GM11168 (cell line): ENCODE measurements at regions not wholly inside any gene's neighbourhood (a gene's known extent, or its start where the extent isn't known, plus 50 kb on each side); places are given as distances from the start of the nearest gene placed in this dataset.

Experiments
- in situ Hi-C: fragments of 300-500 bp; cut with MboI; formaldehyde crosslinking; loops from one replicate; pipeline ENCODE4 v1.12.0; 2022; ENCODE audit warnings: low sequenced_read_pairs; ENCODE audit not compliant: unreplicated experiment

GRCh38 chr3:115323380-115323779 lies 176.3 kb upstream of the ZBTB20 start:
- in situ Hi-C loops, result no loop called here

DNA sequence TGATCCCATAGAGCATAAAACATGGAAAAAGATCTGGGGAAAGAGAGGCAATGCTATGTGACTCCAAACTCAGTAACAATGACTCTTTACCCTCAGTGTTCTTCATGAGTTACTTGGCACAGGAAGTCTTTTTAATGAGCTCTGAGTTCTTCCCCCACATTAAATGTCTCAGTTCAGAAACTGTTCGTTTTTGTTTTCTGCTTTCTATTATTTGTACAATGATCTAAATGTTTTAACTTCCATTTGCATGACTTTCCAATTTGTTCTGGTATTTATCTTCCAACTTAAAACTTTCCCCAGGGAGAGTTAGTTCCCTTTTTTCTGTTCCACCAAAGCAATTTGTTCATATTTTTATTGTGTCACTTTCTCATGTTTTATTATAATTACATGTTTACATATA lies 177.0 kb upstream of the ZBTB20 start:
- in situ Hi-C loops, result no loop called here

DNA sequence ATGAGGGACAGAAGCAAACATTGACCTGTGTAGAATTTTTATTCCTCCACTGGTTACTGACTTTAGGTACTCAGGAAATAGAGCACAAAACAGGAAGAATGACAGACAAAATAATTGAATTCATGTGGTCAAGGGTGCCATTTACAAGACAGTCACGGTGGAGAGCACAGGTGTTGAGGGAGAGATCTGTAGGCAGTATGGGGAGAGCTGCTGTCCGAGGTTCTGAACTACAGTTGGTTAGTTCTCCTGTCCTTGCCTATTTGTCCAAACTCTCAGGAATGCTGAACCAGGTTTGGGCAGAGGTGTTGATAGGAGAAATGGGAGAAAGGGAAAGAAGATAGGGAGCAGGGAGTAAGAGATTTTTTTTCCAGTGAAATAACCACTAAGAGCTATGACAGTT lies 178.5 kb upstream of the ZBTB20 start:
- in situ Hi-C loops, result no loop called here

GRCh38 chr3:115330430-115330829 lies 183.3 kb upstream of the ZBTB20 start:
- in situ Hi-C loops, result no loop called here

GRCh38 chr3:115332998-115333397 lies 185.9 kb upstream of the ZBTB20 start:
- in situ Hi-C loops, result no loop called here

- in situ Hi-C loops, result no loop called here
Measured at GRCh38 chr3:115336836-115337235, 189.7 kb upstream of the ZBTB20 start.

- in situ Hi-C loops, result no loop called here
Measured at GRCh38 chr3:115340586-115340985, 193.5 kb upstream of the ZBTB20 start.

DNA sequence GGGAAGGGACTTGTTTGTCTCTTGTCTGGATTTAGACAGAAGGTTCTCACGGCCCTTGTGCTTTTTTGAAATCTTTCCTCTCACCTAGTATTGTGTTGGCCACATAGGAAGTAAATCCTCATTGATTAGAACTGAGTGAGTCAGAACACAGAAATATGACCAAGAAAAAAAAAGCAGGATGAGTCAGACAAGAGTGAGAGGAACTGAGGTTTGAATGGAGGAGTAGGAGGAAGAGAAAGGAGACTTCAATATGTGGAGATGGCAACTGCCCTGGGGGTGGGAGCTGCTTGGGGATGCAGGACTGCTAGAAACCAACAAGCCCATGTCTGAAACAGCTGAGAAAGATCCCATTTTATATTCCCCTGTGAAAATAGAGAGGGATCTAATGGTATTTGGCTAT lies 194.1 kb upstream of the ZBTB20 start:
- in situ Hi-C loops, result no loop called here

DNA sequence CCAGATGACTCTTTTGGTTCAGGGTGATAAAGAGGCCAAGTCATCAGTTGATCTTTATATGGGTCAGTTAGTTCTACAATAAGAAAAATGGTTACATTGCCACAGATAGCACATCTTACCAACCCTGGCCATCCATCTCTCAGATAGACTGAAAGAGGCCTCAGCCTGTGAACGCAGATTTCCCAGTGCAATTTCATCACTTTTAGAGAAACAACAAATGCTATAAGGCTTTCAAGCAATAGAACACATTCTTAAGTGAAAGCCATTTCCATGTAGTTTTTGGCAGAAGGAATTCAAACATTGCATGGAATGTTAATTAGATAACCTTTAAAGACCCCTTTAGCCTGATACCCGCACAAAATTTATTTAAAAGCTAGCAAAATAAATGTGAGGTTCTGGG lies 200.6 kb upstream of the ZBTB20 start:
- in situ Hi-C loops, result no loop called here

DNA sequence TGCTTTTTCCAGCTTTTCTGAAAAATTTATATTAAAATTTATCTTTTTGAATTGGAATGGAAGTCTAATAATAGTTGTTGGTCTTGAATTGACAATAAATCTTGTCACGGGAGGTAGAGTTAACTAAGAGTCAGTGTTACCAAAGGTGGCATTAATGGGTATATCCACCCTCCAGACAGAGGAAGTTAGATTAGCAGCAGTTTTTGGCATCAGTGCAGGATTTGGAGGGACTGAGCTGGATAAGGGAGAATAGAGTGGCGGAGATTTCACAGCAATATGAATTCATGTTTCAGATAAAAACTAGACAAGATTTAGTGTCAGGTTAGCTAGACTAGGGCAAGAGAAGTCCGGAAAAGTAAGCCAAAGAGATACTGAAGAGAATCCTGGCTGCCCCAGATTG lies 201.3 kb upstream of the ZBTB20 start:
- in situ Hi-C loops, result no loop called here

DNA sequence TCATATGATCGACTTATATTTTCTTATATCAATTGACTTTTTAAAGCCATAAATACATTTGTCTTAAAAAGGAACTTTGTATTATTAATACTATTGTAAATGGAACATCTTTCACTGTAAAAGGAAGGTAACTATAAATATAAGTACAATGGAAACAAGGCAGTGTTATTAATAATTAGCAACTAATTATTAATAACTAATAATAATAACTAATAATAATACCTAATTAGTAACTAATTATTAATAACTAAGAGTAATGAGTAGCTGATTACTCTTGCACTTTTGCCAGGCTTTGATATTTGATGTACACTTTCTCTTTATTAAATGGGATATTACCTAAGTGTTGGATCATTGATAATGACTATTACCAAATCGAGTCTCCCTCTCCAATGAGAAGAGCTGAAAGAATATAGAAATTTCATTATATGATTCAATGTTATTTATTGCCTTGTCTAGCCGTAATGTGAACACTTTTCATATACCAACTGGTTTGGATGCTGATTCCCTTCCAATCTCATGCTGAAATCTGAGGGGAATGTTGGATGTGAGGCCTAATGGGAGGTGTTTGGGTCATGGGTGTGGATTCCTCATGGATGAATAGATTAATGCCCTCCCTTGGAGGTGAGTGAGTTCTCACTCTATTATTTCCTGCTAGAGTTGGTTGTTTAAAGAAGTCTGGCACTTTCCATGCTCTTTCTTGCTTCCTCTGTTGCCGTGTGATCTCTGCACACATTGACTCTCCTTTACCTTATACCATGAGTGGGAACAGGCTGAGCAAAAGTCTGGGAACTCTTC lies 202.1 kb upstream of the ZBTB20 start:
- in situ Hi-C loops, result no loop called here

DNA sequence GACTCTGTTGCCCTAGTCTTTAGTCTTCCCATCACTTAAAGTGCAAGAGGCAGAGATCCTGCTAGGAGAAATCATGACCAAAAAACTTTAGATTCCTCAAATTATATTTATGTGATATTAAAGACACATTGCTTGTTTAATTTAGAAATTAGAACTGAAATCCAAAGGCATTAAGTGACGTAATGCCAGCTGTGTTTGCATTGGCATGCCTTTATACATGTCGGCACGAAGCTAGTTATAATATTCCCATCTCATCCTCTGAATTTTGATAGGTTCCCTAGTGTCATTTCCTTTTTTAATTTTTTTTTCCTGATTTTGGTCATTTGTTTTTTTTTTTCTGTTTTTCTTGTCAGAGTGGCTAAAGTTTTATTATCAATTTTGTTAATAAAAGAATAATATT lies 203.5 kb upstream of the ZBTB20 start:
- in situ Hi-C loops, result no loop called here

- in situ Hi-C loops, result no loop called here
Measured at GRCh38 chr3:115351193-115351592, 204.1 kb upstream of the ZBTB20 start.

DNA sequence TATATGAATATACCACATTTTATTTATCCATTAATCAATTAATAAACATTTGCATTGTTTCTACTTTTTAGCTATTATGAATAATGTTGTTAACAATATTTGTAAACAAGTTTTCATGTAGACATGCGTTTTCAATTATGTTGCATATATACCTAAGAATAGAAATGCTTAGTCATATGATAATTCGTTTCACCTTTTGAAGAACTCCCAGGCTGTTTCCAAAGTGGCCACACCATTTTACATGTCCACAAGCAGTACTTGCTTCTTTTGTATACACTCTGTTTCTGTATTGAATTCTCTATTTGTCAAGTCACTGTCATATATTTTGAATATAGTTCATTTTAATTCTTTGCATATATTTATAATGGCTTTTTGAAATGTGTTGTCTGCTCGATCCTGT lies 206.9 kb upstream of the ZBTB20 start:
- in situ Hi-C loops, result no loop called here

DNA sequence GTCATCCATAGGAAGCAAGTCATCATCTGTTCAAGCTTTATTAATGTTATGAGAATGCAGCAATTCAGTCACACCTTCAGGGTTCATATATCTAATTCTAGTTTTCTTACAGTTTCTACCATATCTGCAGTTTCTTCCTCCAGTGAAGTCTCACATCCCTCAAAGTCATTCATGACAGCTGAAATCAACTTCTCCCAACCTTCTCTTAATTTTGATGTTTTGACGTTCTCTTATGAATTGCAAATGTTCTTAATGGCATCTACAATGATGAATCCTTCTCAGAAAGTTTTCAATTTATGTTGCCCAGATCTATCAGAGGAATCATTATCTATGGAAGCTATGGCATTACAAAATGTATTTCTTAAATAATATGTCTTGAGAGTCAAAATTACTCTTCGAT lies 210.4 kb upstream of the ZBTB20 start:
- in situ Hi-C loops, result no loop called here

GRCh38 chr3:115359536-115359935 lies 212.4 kb upstream of the ZBTB20 start:
- in situ Hi-C loops, result no loop called here

GRCh38 chr3:115361806-115362205 lies 214.7 kb upstream of the ZBTB20 start:
- in situ Hi-C loops, result no loop called here

DNA sequence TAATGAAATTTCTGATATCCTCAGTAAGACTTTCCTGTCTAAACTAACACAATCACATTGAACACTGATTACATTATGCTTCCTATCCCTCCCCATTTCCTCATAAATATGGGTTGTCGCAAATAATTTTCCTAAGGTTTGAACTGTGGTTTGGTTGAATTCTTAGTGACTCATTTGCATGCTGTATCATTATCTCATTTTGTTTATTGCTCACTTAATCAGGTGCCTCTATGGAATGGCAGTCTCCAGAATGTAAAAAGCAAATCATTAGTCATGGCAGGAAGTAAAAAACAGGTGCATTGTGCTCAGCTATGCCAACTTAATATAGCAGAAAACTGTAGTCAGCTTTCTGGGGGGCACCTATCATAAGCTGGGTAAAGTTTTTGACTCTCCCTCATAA lies 216.0 kb upstream of the ZBTB20 start:
- in situ Hi-C loops, result no loop called here

DNA sequence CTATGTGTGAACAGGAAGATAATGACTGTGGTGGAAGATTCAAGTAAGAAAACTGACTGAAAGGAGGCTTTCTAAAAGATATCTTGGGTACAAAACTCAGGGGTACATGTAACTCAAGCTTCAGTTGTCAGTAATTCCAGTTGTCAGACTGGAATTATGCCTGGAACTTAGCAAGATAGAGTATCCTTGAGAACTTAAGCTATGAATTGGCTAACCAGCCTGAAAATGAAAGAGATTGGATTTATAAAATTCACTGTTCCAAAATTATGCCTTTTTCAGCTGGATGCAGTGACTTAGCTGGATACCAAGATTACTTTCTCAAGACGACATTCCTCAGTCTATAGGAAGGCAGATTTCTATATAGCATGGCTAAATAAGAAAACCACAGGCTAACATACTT lies 221.9 kb upstream of the ZBTB20 start:
- in situ Hi-C loops, result no loop called here

DNA sequence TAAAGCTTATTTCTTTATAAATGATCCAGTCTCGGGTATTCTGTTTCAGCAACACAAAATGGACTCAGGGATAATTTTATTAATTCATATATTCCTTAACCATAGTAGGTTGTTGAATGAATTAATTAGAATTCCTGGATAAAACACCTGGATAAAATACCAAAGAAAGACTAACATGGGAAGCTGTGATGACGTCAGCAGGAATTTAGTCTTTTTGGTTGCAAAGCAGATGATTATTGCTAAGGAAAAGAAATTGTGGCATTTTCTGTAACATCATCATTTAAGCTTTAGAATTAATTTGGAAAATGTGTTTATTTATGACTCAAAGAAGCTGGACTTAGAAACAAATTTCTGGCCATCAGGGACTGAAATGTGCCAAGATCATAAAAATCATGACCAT lies 228.3 kb upstream of the ZBTB20 start:
- in situ Hi-C loops, result no loop called here

- in situ Hi-C loops, result no loop called here
Measured at GRCh38 chr3:115380883-115381572, 233.9 kb upstream of the ZBTB20 start.

- in situ Hi-C loops, result no loop called here
Measured at GRCh38 chr3:115381573-115381912, 234.5 kb upstream of the ZBTB20 start.
